B cell (primary cell): ENCODE measurements at regions not wholly inside any gene's neighbourhood (a gene's known extent, or its start where the extent isn't known, plus 50 kb on each side); places are given as distances from the start of the nearest gene placed in this dataset.

Experiments used
- ATAC-seq: fragments of 200-7000 bp; cut with Tn5 transposase; one replicate; pipeline ENCODE4 v1.10.0; 2021; ENCODE audit warnings: low read depth, mild to moderate bottlenecking, moderate number of reproducible peaks, moderate library complexity
- CTCF ChIA-PET: fragments of 350-600 bp; sonication (Branson Sonifier 250); formaldehyde crosslinking; loops from one replicate; lab custom pipeline; 2021; ENCODE audit warnings: antibody characterized with exemption, inconsistent platforms; lab: Charles Lee
- POLR2A ChIA-PET: fragments of 350-600 bp; sonication (Branson Sonifier 250); formaldehyde crosslinking; loops from one replicate; lab custom pipeline; 2021; ENCODE audit warnings: antibody characterized with exemption; lab: Charles Lee
- DNase-seq: peaks from one replicate; pipeline ENCODE4 v3.0.0; 2013
- H2AFZ ChIP-seq: 2 replicates; pipeline ENCODE4 v1.6.1; 2012; ENCODE audit warnings: mild to moderate bottlenecking, low read depth, low read length; ENCODE audit not compliant: insufficient read depth, poor library complexity, severe bottlenecking
- H3K27ac ChIP-seq, 2 donors: 1 replicate in 1 of 2; 2 replicates in 1 of 2; pipeline ENCODE4 v1.5.1; 2012 to 2013; ENCODE audit warnings: low read length in 2 of 2, mild to moderate bottlenecking in 2 of 2, moderate library complexity in 1 of 2
- H3K27me3 ChIP-seq, 4 experiments: fragments of 200-600 bp in 1 of 4; sonication (generic) in 1 of 4; replicated peaks in 1 of 4; 1 replicate in 2 of 4; 2 replicates in 2 of 4; pipeline versions ENCODE4 v1.6.1 to v1.7.0; 2013 to 2016; ENCODE audit warnings: low read length in 3 of 4, mild to moderate bottlenecking in 2 of 4, mixed read lengths in 1 of 4, moderate library complexity in 1 of 4; ENCODE audit not compliant: insufficient read depth in 4 of 4, control insufficient read depth in 3 of 4; ENCODE audit errors: control extremely low read depth in 1 of 4
- H3K36me3 ChIP-seq, 2 experiments: replicated peaks in 1 of 2; 1 replicate in 1 of 2; 2 replicates in 1 of 2; pipeline versions ENCODE4 v1.6.1 to v1.7.1; 2013; ENCODE audit warnings: low read length in 1 of 2; ENCODE audit not compliant: insufficient read depth in 2 of 2, control insufficient read depth in 1 of 2; ENCODE audit errors: control extremely low read depth in 1 of 2, extremely low read depth in 1 of 2
- H3K4me1 ChIP-seq, 2 donors: fragments of 200-600 bp in 1 of 2; sonication (generic) in 1 of 2; 1 replicate in 1 of 2; 2 replicates in 1 of 2; pipeline versions ENCODE4 v1.5.1 to v1.6.1; 2013 to 2017; ENCODE audit warnings: low read length in 2 of 2; ENCODE audit not compliant: control insufficient read depth in 2 of 2, insufficient read depth in 2 of 2
- H3K4me2 ChIP-seq: replicated peaks from 2 replicates; pipeline ENCODE3; 2012; ENCODE audit warnings: mild to moderate bottlenecking, low read depth, low read length; ENCODE audit not compliant: poor library complexity, severe bottlenecking
- H3K4me3 ChIP-seq, 5 experiments: fragments of 200-600 bp in 1 of 5; sonication (generic) in 1 of 5; 1 replicate in 3 of 5; 2 replicates in 2 of 5; pipeline versions ENCODE4 v1.5.1 to v1.7.0; 2011 to 2016; ENCODE audit warnings: low read length in 4 of 5, mild to moderate bottlenecking in 4 of 5, low read depth in 2 of 5, control low read depth in 1 of 5, moderate library complexity in 1 of 5; ENCODE audit not compliant: insufficient read depth in 1 of 5; ENCODE audit errors: control extremely low read depth in 1 of 5, extremely low read depth in 1 of 5
- H3K79me2 ChIP-seq: fragments of 200-600 bp; sonication (generic); one replicate; pipeline ENCODE4 v1.6.0; 2016; ENCODE audit warnings: low read length; ENCODE audit not compliant: control insufficient read depth, insufficient read depth
- H3K9ac ChIP-seq: fragments of 200-600 bp; sonication (generic); 2 replicates; pipeline ENCODE4 v1.6.1; 2017; ENCODE audit warnings: mild to moderate bottlenecking, low read length, moderate library complexity
- H3K9me3 ChIP-seq, 3 donors: one replicate each; pipeline versions ENCODE4 v1.6.1 to v1.7.1; 2013; ENCODE audit warnings: low read length in 2 of 3; ENCODE audit not compliant: control insufficient read depth in 2 of 3, insufficient read depth in 1 of 3; ENCODE audit errors: control extremely low read depth in 1 of 3
- H4K20me1 ChIP-seq: 2 replicates; pipeline ENCODE4 v1.6.0; 2012; ENCODE audit warnings: mild to moderate bottlenecking, low read length; ENCODE audit not compliant: insufficient read depth, control insufficient read depth, poor library complexity, severe bottlenecking
- H3K27ac Mint-ChIP-seq: one replicate; pipeline ENCODE4 v1.8.0; 2021; ENCODE audit warnings: mixed read lengths
- H3K27me3 Mint-ChIP-seq: one replicate; pipeline ENCODE4 v1.8.0; 2021; ENCODE audit warnings: mixed read lengths
- H3K4me1 Mint-ChIP-seq: one replicate; pipeline ENCODE4 v1.8.0; 2021; ENCODE audit warnings: mixed read lengths
- H3K4me3 Mint-ChIP-seq: one replicate; pipeline ENCODE4 v1.8.0; 2021; ENCODE audit warnings: mixed read lengths
- H3K9me3 Mint-ChIP-seq: one replicate; pipeline ENCODE4 v1.8.0; 2022; ENCODE audit warnings: mixed read lengths; ENCODE audit not compliant: insufficient read depth
- EZH2 ChIP-seq: IDR thresholded peaks from 2 replicates; pipeline ENCODE4 v1.6.1; 2012; ENCODE audit warnings: borderline replicate concordance, low read depth, mild to moderate bottlenecking, moderate library complexity, low read length; ENCODE audit not compliant: insufficient read depth, poor library complexity, severe bottlenecking
- WGBS: methylation state at CpG from one replicate; pipeline ENCODE4 v1.1.5; 2013; ENCODE audit warnings: missing lambda C conversion rate; ENCODE audit not compliant: insufficient coverage; 5-methylcytosine and 5-hydroxymethylcytosine counted together
- intact Hi-C: fragments of 100-400 bp; cut with micrococcal nuclease; formaldehyde crosslinking; loops from one replicate; pipeline ENCODE4 v1.10.0; 2022
- TF ChIP-seq, protein P1 (sequence below): fragments of 200-600 bp; IDR thresholded peaks from one replicate; pipeline ENCODE4 v1.8.0; 2022; ENCODE audit warnings: antibody characterized with exemption, mild to moderate bottlenecking

DNA sequence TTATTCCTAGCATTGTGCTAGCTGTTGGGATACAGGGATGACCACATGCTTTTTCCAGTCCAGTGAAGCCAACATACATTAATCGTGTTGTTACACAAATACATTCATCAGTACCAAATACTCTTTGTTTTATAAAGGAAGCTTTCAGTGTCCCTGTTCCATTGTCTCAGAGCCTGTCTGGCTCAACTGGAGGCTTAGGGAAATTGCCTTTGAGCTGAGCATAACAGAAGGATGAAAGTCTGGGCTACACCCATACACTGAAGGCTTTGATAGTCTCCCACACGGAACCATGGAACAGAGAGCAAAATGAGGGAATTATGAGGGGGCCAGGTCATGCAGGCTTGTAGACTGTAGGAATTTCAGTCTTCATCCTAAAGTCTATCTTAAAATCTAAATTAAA is 126.4 kb upstream of the KCNQ5 start:
- H3K27me3 ChIP-seq = peaks cover 0 to 7% (median 3%) of the 10 kb centered on the region in 4 experiments
- no peak overlapping the region for H3K4me2 ChIP-seq
- Mint-ChIP-seq H3K27me3 (peaks cover 26% of the 10 kb centered on the region), H3K4me1 (no peaks in the 10 kb centered on the region), H3K9me3 (no peaks in the 10 kb centered on the region), H3K4me3 (no peak overlapping the region), H3K27ac (no peak overlapping the region)
- H3K9ac ChIP-seq = no peak overlapping the region
- DNase-seq = no peak
- ChIA-PET CTCF (no interaction called here), POLR2A (no interaction called here)
- intact Hi-C loops = no loop called here
- ATAC-seq = no peak
- TF ChIP-seq, protein P1, sequence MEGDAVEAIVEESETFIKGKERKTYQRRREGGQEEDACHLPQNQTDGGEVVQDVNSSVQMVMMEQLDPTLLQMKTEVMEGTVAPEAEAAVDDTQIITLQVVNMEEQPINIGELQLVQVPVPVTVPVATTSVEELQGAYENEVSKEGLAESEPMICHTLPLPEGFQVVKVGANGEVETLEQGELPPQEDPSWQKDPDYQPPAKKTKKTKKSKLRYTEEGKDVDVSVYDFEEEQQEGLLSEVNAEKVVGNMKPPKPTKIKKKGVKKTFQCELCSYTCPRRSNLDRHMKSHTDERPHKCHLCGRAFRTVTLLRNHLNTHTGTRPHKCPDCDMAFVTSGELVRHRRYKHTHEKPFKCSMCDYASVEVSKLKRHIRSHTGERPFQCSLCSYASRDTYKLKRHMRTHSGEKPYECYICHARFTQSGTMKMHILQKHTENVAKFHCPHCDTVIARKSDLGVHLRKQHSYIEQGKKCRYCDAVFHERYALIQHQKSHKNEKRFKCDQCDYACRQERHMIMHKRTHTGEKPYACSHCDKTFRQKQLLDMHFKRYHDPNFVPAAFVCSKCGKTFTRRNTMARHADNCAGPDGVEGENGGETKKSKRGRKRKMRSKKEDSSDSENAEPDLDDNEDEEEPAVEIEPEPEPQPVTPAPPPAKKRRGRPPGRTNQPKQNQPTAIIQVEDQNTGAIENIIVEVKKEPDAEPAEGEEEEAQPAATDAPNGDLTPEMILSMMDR = no peak
- no peak for TF ChIP-seq EZH2
- no peak overlapping the region for H3K4me3 ChIP-seq
- no CpG with 5 or more reads among the region's 2 CpGs for WGBS
- no peak overlapping the region for H3K27ac ChIP-seq
- no peaks in the 10 kb centered on the region for H3K4me1 ChIP-seq
- no peaks in the 10 kb centered on the region for H3K79me2 ChIP-seq
- no peak overlapping the region for H2AFZ ChIP-seq
- no peaks in the 10 kb centered on the region for H3K36me3 ChIP-seq
- no peaks in the 10 kb centered on the region for H4K20me1 ChIP-seq
- H3K9me3 ChIP-seq = no peaks in the 10 kb centered on the region

DNA sequence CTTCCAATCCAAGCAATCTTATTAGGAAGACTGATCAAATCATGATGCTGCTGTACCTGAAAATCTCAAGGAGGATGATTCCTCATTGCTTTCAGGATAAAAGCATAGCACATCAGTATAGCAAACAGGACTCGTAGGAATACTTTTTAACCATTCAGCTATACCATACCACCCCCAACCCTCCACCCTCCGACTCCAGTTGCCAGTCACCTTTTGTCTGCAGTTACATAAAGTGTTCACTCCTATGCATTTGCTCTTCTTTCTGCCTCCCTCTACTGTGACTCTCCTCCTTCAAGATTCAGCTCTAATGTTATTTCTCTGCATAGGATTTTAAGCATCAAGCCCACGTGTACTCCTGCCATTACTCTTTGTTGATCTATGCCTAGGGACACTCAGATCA is 124.7 kb upstream of the KCNQ5 start:
- no peaks in the 10 kb centered on the region for H3K36me3 ChIP-seq
- H3K4me2 ChIP-seq = no peak overlapping the region
- no peak overlapping the region for H3K27ac Mint-ChIP-seq
- no peaks in the 10 kb centered on the region for H3K9me3 Mint-ChIP-seq
- 87% methylated on average over 3 of the region's 3 CpGs for WGBS
- H3K27ac ChIP-seq = no peak overlapping the region
- no peaks in the 10 kb centered on the region for H3K4me1 Mint-ChIP-seq
- CTCF ChIA-PET = no interaction called here
- ATAC-seq = no peak
- no peaks in the 10 kb centered on the region for H3K9me3 ChIP-seq
- H3K27me3 Mint-ChIP-seq = peaks cover 23% of the 10 kb centered on the region
- H3K4me1 ChIP-seq = no peaks in the 10 kb centered on the region
- H3K79me2 ChIP-seq = no peaks in the 10 kb centered on the region
- no peak overlapping the region for H3K4me3 ChIP-seq
- H3K27me3 ChIP-seq = peaks cover 0 to 7% (median 3%) of the 10 kb centered on the region in 4 experiments
- H3K9ac ChIP-seq = no peak overlapping the region
- H2AFZ ChIP-seq = no peak overlapping the region
- TF ChIP-seq EZH2 = no peak
- TF ChIP-seq, protein P1 = no peak
- H4K20me1 ChIP-seq = no peaks in the 10 kb centered on the region
- POLR2A ChIA-PET = no interaction called here
- no peak overlapping the region for H3K4me3 Mint-ChIP-seq
- intact Hi-C loops = no loop called here
- no peak for DNase-seq
